ENCODE measurements at regions not wholly inside any gene's neighbourhood (a gene's known extent, or its start where the extent isn't known, plus 50 kb on each side); places are given as distances from the start of the nearest gene placed in this dataset.

- H3K36me3 Mint-ChIP-seq (ENCODE audit: low read depth): no peaks in the 10 kb centered on the region
- no peak overlapping the region for H3K27ac Mint-ChIP-seq
- intact Hi-C loops (cut with micrococcal nuclease): no loop called here
- H3K4me3 Mint-ChIP-seq: no peak overlapping the region
- H3K9me3 Mint-ChIP-seq: no peaks in the 10 kb centered on the region
- ChIA-PET CTCF (no interaction called here), POLR2A (no interaction called here)
- TF ChIP-seq CTCF (IDR thresholded peaks at IDR 0.05): no peak
- no peak for ATAC-seq (ENCODE audit: low read depth)
- no peaks in the 10 kb centered on the region for H3K4me1 Mint-ChIP-seq
- H3K27me3 Mint-ChIP-seq: no peaks in the 10 kb centered on the region
- DNase-seq: no peak
These were observed 208.4 kb upstream of the SVIL start for GRCh38 chr10:29843143-29843542.

- Mint-ChIP-seq H3K9me3 (no peaks in the 10 kb centered on the region), H3K4me3 (no peak overlapping the region), H3K27me3 (no peaks in the 10 kb centered on the region), H3K36me3 (ENCODE audit: low read depth) (no peaks in the 10 kb centered on the region), H3K4me1 (no peaks in the 10 kb centered on the region), H3K27ac (no peak overlapping the region)
- ATAC-seq (ENCODE audit: low read depth) (no peak), DNase-seq (no peak)
- intact Hi-C loops (cut with micrococcal nuclease): no loop called here
- TF ChIP-seq CTCF (IDR thresholded peaks at IDR 0.05): no peak
- ChIA-PET CTCF (no interaction called here), POLR2A (no interaction called here)
These were observed 207.2 kb upstream of the SVIL start for GRCh38 chr10:29841724-29842649.

GRCh38 chr10:29840516-29841276 is 205.9 kb upstream of the SVIL start:
- ChIA-PET POLR2A (no interaction called here), CTCF (no interaction called here)
- ATAC-seq (ENCODE audit: low read depth) (no peak), DNase-seq (no peak)
- no peaks in the 10 kb centered on the region for H3K9me3 Mint-ChIP-seq
- H3K27me3 Mint-ChIP-seq: no peaks in the 10 kb centered on the region
- intact Hi-C loops (cut with micrococcal nuclease): no loop called here
- H3K4me3 Mint-ChIP-seq: no peak overlapping the region
- H3K27ac Mint-ChIP-seq: no peak overlapping the region
- no peaks in the 10 kb centered on the region for H3K4me1 Mint-ChIP-seq
- no peaks in the 10 kb centered on the region for H3K36me3 Mint-ChIP-seq (ENCODE audit: low read depth)
- no peak for TF ChIP-seq CTCF (IDR thresholded peaks at IDR 0.05)

GRCh38 chr10:29839826-29840515 is 205.2 kb upstream of the SVIL start:
- CTCF ChIA-PET: no interaction called here

More at GRCh38 chr10:29839826-29840515, 205.2 kb upstream of the SVIL start:
- no peaks in the 10 kb centered on the region for H3K4me1 Mint-ChIP-seq
- DNase-seq (no peak), ATAC-seq (ENCODE audit: low read depth) (no peak)
- intact Hi-C loops (cut with micrococcal nuclease): no loop called here
- no peak for TF ChIP-seq CTCF (IDR thresholded peaks at IDR 0.05)
- no peaks in the 10 kb centered on the region for H3K27me3 Mint-ChIP-seq
- no peaks in the 10 kb centered on the region for H3K36me3 Mint-ChIP-seq (ENCODE audit: low read depth)
- H3K4me3 Mint-ChIP-seq: no peak overlapping the region
- POLR2A ChIA-PET: no interaction called here
- H3K9me3 Mint-ChIP-seq: no peaks in the 10 kb centered on the region
- H3K27ac Mint-ChIP-seq: no peak overlapping the region
